Memory B cell (primary cell): ENCODE measurements at regions not wholly inside any gene's neighbourhood (a gene's known extent, or its start where the extent isn't known, plus 50 kb on each side); places are given as distances from the start of the nearest gene placed in this dataset.

ENCODE experiments used
- ATAC-seq: fragments of 150-1000 bp; cut with Tn5 transposase; 2 replicates; pipeline ENCODE4 v1.10.0; 2021; ENCODE audit warnings: low read depth, mild to moderate bottlenecking, moderate library complexity
- DNase-seq, 2 donors: peaks; one replicate each; pipeline ENCODE4 v3.0.0; 2022; ENCODE audit warnings: low spot score in 2 of 2
- H3K27ac Mint-ChIP-seq: one replicate; pipeline ENCODE4 v1.8.0; 2022; ENCODE audit warnings: mild to moderate bottlenecking, moderate library complexity, mixed read lengths
- H3K27me3 Mint-ChIP-seq: one replicate; pipeline ENCODE4 v1.8.0; 2022; ENCODE audit warnings: mixed read lengths
- H3K36me3 Mint-ChIP-seq: one replicate; pipeline ENCODE4 v1.8.0; 2022; ENCODE audit warnings: mild to moderate bottlenecking, mixed read lengths
- H3K4me1 Mint-ChIP-seq: one replicate; pipeline ENCODE4 v1.8.0; 2022; ENCODE audit warnings: mixed read lengths
- H3K4me3 Mint-ChIP-seq: one replicate; pipeline ENCODE4 v1.8.0; 2022; ENCODE audit warnings: mild to moderate bottlenecking, moderate library complexity, mixed read lengths
- H3K9me3 Mint-ChIP-seq: one replicate; pipeline ENCODE4 v1.8.0; 2022; ENCODE audit warnings: mixed read lengths

DNA sequence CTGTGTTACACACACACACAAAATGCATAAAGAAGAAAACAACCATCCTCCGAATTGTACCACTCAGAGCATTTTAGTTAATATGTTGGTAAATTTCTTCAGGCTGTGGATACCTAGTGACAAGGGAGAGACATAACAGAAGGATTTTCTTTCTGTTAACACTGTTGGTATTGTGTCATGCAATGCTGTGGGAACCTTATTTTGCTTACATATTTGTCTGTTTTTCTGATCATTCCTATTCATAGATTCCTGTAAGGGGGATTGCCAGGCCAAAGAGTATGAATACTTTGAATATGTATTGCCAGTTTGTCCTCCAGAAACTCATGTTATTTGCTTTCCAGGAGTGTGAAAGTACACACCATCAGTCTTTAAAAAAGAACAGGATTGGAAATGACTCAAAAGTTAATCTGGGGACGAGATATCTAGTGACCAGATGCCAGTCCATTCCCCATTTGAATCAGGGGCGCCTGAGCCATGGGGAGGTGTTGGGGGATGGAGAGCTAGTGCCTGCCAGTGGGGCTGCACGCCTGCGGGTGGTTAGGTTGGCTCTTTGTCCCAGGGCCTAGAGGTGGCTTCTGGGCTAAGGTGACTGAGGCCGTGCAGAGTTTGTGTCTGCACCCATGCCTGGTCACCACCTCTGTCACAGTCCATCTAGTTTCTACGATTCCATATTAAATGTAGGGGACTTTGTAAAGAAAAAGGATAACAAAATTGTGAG is 142.0 kb downstream of the PTPN20 start:
- H3K27me3 Mint-ChIP-seq = peaks cover 5% of the 10 kb centered on the region
- no peaks in the 10 kb centered on the region for H3K9me3 Mint-ChIP-seq
- no peaks in the 10 kb centered on the region for H3K36me3 Mint-ChIP-seq
- H3K4me3 Mint-ChIP-seq = no peak overlapping the region
- H3K27ac Mint-ChIP-seq = no peak overlapping the region
- DNase-seq (no peak), ATAC-seq (no peak)
- no peaks in the 10 kb centered on the region for H3K4me1 Mint-ChIP-seq

DNA sequence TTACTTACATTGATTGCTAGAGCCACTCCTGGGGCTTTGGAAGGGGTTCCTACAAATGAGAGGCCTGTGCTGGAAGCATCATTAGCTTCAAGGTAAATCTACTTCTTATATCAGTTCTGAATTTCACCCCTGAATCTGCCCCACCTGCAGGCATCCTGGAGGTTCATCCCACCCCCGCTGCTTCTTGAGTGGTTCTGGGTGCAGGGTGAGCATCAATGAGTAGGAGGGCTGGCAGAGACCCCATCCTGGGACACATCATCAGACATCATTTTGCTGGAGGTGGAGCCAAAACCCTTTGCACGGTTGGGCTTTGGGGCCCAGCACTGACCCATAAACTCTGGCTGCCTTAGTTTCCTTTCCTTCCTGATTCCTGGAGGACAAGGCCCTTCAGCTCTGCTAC is 143.7 kb downstream of the PTPN20 start:
- no peaks in the 10 kb centered on the region for H3K9me3 Mint-ChIP-seq
- DNase-seq (no peak), ATAC-seq (no peak)
- no peaks in the 10 kb centered on the region for H3K36me3 Mint-ChIP-seq
- no peaks in the 10 kb centered on the region for H3K4me1 Mint-ChIP-seq
- no peak overlapping the region for H3K27ac Mint-ChIP-seq
- H3K27me3 Mint-ChIP-seq = peaks cover 5% of the 10 kb centered on the region
- no peak overlapping the region for H3K4me3 Mint-ChIP-seq

DNA sequence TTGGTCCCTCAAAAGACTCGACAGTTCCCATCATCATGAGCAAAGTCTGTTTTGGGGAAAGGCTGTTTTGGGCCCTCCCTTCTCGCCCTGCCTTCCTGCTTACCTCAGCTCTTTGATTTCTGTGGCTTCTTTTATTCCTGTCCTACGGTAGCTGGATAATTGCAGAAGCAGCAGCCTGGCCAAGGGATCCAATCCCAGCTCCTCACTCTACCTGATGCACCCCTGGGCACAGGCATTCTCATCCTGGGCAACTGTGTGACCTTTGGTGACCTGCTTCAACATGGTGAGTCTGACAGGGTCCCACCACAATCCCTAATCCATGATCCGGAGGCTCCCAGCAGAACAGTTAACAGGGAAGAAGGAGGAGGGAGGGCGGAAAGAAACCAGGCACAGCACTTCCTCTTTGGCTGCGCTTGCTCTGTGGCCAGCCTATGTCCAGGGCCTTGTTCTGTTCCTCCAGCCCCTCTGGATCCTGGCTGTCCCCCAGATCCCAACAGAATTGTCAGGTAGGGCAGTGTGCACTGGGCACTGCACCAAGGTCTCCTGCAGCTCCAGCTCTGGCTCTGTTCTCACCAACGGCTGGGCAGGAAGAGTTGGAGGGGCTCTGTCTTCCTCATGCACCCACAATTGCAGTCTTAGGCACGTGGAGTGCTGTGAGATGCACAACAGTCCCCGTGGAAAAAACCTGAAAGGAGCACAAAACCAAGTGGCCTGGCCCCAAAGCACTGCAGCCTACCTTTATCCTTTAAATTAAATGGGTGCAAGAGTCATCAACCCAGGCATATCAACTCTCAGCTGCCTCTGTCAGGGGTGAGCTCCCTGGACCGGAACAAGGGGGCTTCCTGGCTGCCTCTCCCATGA is 144.4 kb downstream of the PTPN20 start:
- ATAC-seq (no peak), DNase-seq (no peak)
- Mint-ChIP-seq H3K4me3 (no peak overlapping the region), H3K4me1 (no peaks in the 10 kb centered on the region), H3K9me3 (no peaks in the 10 kb centered on the region), H3K27me3 (peaks cover 9% of the 10 kb centered on the region), H3K27ac (no peak overlapping the region), H3K36me3 (no peaks in the 10 kb centered on the region)

DNA sequence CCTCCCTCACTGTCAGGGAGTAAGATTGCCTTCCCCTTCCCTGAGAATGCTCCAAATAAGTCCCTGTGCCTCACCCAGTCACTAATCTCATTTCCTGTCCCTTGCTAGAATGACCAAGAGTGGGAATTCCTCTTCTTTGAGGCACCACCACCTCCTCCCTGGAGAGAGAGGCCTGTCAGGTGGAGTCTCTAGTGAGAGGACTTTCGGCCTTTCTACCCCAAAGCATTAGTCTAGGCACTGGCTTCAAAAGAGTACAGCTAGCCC is 145.0 kb downstream of the PTPN20 start:
- no peaks in the 10 kb centered on the region for H3K4me1 Mint-ChIP-seq
- DNase-seq = no peak
- no peak for ATAC-seq
- H3K4me3 Mint-ChIP-seq = no peak overlapping the region
- no peaks in the 10 kb centered on the region for H3K36me3 Mint-ChIP-seq
- H3K9me3 Mint-ChIP-seq = no peaks in the 10 kb centered on the region
- H3K27ac Mint-ChIP-seq = no peak overlapping the region
- peaks cover 9% of the 10 kb centered on the region for H3K27me3 Mint-ChIP-seq

DNA sequence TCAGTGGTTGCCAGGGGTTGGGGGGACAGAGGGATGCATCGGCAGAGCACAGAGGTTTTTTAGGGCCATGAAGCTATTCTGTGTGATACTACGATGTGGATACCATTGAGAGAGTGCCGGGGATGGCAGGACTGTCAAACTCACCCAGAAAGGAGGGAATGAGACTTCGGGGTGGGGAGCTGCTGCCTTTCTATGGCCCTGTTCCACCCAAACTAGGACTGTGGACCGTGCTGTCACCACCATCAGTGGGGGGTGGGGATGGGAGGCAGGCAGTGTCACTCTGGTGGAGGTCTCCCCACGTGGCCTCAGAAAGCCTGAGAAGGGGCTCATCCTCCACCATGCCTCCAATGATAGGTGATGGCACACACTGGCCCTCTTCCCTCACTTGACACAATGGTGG is 146.2 kb downstream of the PTPN20 start:
- H3K4me3 Mint-ChIP-seq = no peak overlapping the region
- no peaks in the 10 kb centered on the region for H3K36me3 Mint-ChIP-seq
- DNase-seq (no peak), ATAC-seq (no peak)
- H3K9me3 Mint-ChIP-seq = no peaks in the 10 kb centered on the region
- peaks cover 9% of the 10 kb centered on the region for H3K27me3 Mint-ChIP-seq
- H3K4me1 Mint-ChIP-seq = no peaks in the 10 kb centered on the region
- H3K27ac Mint-ChIP-seq = no peak overlapping the region

DNA sequence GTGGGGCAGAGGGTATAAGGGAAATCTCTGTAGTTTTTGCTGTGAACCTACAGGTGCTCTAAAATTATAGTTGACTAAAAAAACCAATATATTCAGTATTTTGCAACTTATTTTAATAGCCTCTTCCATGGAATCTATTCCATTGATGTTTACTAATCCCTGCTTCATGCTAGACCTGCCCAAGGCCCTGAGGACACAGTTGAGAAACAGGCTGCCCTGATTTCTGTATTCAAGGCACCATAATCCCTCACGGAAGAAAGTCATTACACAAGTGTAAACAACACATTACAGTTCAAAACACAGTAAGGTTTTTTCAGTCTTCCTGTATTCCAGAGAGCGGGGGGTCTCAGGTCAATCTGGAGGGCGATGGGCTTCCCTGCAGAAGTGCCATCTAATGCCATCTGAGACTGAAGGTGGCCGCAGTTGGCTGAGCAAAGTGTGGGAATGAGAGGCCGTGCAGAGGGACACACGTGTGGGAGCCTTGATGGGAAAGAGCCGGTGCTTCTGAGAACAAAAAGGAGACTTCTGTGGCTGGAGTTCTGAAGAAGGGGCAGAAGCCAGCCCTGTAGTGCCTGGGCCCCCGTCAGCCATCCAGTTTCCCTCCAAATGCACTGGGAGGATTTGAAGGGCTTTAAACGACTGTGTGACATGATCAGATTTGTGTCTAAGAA is 146.9 kb downstream of the PTPN20 start:
- DNase-seq (no peak), ATAC-seq (no peak)
- no peaks in the 10 kb centered on the region for H3K36me3 Mint-ChIP-seq
- H3K4me3 Mint-ChIP-seq = no peak overlapping the region
- no peak overlapping the region for H3K27ac Mint-ChIP-seq
- peaks cover 9% of the 10 kb centered on the region for H3K27me3 Mint-ChIP-seq
- no peaks in the 10 kb centered on the region for H3K9me3 Mint-ChIP-seq
- H3K4me1 Mint-ChIP-seq = no peaks in the 10 kb centered on the region

DNA sequence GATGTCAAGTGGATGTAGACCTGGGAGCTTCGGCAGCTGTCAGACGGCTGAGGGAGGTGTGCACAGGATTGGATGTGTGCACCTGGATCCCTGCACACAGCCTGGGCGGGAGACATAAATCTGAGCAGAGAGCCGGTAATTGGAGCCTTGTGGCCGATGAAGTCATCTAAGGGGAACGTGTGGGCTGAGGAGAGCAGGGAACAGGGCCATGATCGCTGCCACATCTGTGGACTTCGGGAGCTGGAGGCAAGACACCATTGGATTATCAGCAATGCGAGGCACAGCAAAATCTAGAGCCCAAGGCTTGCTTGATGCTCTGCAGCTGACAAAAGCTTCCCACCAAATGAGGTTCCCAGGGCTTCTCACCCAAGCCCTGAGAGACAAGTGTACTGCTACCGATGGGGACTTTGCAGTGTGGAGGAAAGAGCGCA is 147.7 kb downstream of the PTPN20 start:
- H3K27ac Mint-ChIP-seq = no peak overlapping the region
- DNase-seq = no peak

DNA sequence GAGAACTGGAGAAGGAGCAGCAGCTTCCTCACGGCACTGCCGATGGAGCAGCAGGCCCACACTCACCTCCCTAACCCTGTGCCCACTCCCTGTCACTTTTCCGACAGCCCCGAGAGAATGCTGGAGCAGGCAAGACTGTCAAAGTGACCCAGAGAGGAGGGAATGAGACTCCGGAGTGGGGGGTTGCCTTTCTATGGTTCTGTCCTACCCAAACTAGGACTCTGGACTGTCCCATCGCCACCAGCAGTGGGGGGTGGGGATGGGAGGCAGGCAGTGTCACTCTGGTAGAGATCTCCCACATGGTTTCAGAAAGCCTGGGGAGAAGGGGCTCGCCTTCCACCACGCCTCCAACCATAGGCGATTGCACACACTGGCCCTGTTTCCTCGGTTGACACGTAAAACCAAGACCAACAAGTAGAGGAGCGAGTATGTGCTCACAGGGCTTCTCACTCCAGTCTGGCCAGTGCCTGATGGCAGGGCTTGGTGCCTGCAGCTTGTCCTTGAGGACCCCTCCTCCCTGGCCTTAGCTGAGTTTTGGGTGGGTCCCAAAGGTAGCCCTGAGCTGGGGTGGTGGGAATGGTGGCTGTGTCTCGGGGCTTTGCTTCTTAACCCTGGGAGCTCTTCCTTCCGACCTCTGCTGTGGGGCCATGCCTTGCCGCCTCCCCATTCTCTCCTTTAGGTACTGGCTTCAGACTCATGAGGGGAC is 148.5 kb downstream of the PTPN20 start:
- Mint-ChIP-seq H3K9me3 (no peaks in the 10 kb centered on the region), H3K36me3 (no peaks in the 10 kb centered on the region), H3K27ac (no peak overlapping the region), H3K4me3 (no peak overlapping the region), H3K27me3 (peaks cover 9% of the 10 kb centered on the region), H3K4me1 (no peaks in the 10 kb centered on the region)
- DNase-seq = no peak
- ATAC-seq = no peak

More for the DNA sequence above, 147.7 kb downstream of the PTPN20 start:
- no peak for ATAC-seq
- Mint-ChIP-seq H3K4me3 (no peak overlapping the region), H3K27me3 (peaks cover 9% of the 10 kb centered on the region), H3K4me1 (no peaks in the 10 kb centered on the region), H3K9me3 (no peaks in the 10 kb centered on the region), H3K36me3 (no peaks in the 10 kb centered on the region)

DNA sequence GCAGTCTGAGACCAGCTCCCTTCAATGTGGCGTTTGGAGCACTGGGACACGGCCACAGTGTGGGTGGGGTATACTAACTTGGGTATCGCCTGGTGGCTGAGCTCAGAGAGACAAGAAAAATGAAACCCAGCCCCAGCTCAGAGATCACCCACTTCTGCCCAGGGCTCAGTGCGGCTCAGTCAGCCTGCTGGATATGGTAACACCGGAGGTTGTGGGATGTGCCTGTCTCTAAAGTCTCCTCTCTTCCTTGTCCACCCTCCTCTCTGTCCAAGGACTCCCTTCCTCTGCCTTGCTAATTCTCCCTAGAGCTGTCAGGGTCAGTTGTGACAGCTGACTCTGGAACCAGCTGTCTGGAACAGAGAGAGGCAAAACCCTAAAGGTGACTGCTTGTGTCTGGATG is 149.1 kb downstream of the PTPN20 start:
- ATAC-seq (no peak), DNase-seq (no peak)
- Mint-ChIP-seq H3K36me3 (no peaks in the 10 kb centered on the region), H3K4me1 (no peaks in the 10 kb centered on the region), H3K27ac (no peak overlapping the region), H3K27me3 (peaks cover 9% of the 10 kb centered on the region), H3K9me3 (no peaks in the 10 kb centered on the region), H3K4me3 (no peak overlapping the region)

DNA sequence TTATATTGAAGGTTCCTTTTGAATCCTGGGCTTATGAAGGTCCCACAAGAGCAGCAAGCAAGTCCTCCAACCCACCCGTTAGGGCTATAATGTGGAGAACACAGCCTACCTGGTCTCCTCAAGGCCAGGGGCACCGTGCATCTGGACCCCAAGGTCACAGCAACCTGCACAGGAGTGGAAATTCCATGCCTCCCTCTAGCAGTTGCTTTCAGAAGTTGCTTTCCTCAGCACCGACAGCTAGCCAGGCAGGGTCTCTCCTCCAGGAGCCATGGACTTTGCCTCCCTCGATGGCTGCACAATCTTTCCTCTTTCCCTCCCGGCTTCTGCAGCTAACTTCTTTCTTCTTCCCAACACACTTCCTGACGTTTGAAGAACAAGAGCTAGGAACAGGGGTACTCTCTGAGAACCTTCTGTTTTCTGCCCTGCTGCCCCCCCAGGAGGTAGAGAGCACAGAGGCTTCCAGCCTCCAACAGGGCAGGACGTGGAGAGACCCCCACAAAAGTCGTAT is 149.8 kb downstream of the PTPN20 start:
- Mint-ChIP-seq H3K27ac (no peak overlapping the region), H3K27me3 (peaks cover 9% of the 10 kb centered on the region), H3K36me3 (no peaks in the 10 kb centered on the region), H3K9me3 (no peaks in the 10 kb centered on the region), H3K4me3 (no peak overlapping the region), H3K4me1 (no peaks in the 10 kb centered on the region)
- no peak for DNase-seq
- ATAC-seq = no peak

DNA sequence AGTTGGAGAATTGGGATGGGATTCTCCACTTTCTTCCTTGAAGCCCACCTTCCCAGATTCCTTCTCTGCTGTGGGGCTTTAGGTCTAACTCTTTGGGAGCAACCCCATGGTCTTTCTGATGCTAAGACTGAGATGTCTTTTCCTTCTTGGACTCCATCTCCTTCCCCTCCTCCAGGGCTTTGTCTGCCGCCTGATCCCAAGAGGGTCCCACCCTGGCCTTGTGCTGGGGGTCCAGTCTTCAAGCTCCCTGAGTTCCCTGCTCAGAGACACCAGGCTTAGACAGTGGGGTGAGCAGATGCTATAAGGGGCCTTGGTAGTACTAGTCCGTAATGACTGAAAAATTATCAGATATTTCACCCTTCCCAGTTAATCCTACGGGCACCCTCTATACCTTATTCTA is 150.5 kb downstream of the PTPN20 start:
- ATAC-seq (no peak), DNase-seq (no peak)
- Mint-ChIP-seq H3K27ac (no peak overlapping the region), H3K9me3 (no peaks in the 10 kb centered on the region), H3K36me3 (no peaks in the 10 kb centered on the region), H3K27me3 (peaks cover 8% of the 10 kb centered on the region), H3K4me3 (no peak overlapping the region), H3K4me1 (no peaks in the 10 kb centered on the region)

DNA sequence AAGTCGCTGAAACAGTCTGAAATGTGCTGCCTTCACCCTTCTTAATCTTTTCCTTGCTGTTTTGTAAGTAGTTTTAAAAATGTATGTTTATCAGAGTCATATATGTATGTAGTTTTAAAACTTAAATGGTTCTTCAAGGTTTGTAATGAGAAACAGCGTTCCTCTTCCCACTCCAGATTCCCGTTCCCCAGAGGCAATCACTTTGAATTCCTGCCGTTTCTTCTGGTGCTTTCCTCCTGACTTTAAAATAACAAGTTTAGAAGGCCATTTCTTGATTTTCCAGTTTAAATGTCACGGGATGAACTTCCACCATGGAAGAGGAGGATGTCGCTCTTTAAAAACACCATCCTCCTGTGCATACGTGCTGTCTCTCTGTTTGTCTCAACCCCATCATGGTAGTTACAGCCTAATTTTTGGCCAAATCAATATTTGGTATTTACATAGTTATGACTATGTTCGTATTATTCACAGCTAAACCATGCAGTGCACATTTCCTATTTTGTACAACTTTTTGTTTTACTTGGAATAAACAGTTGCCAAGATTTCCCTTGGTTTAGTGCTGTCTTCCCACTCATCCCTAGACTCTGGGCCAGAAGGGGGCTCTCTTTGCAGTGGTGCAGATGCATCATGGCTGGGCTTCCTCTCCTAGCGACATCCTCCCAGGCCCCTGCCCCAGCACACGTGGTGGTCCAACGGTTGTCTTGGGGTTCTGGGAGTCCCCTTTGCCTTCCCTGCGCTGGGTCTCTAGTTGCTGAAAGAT is 151.4 kb downstream of the PTPN20 start:
- Mint-ChIP-seq H3K27me3 (peaks cover 4% of the 10 kb centered on the region), H3K9me3 (no peaks in the 10 kb centered on the region), H3K4me1 (no peaks in the 10 kb centered on the region), H3K36me3 (no peaks in the 10 kb centered on the region), H3K27ac (no peak overlapping the region), H3K4me3 (no peak overlapping the region)
- DNase-seq = no peak
- ATAC-seq = no peak

DNA sequence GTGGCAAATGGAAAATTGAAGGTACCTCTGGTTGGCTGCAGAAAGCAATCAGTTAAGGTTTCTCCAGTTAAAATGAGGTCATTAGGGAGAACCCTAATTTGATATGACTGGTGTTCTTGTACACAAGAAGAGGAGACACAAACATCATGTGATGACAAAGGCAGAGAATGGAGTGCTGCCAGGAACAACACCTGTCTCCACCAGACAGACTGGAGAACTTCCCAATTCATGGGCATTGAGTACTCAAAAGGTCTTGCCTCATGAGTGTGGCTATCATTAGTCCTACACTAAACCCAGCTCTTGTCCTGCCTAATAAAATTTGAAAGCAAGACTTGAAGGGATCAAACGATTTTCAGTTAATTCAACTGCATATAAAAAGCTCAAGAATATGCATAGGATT is 152.6 kb downstream of the PTPN20 start:
- Mint-ChIP-seq H3K27ac (no peak overlapping the region), H3K4me3 (no peak overlapping the region), H3K27me3 (peaks cover 4% of the 10 kb centered on the region), H3K4me1 (no peaks in the 10 kb centered on the region), H3K9me3 (no peaks in the 10 kb centered on the region), H3K36me3 (no peaks in the 10 kb centered on the region)
- ATAC-seq (no peak), DNase-seq (no peak)
